ENCODE measurements at regions not wholly inside any gene's neighbourhood (a gene's known extent, or its start where the extent isn't known, plus 50 kb on each side); places are given as distances from the start of the nearest gene placed in this dataset.

- TF ChIP-seq CTCF (conservative IDR thresholded peaks at IDR 0.05) (no peak), ZFX (IDR thresholded peaks at IDR 0.05) (no peak)
- H3K27ac ChIP-seq: no peak overlapping the region
These were observed 111.0 kb upstream of the LINC00305 start for GRCh38 chr18:64259871-64260270.

- TF ChIP-seq ZFX (IDR thresholded peaks at IDR 0.05) (no peak), CTCF (conservative IDR thresholded peaks at IDR 0.05) (no peak)
- no peak overlapping the region for H3K27ac ChIP-seq
These were observed 109.3 kb upstream of the LINC00305 start for GRCh38 chr18:64258111-64258650.

- H3K27ac ChIP-seq: no peak overlapping the region
- TF ChIP-seq CTCF (conservative IDR thresholded peaks at IDR 0.05): no peak
- TF ChIP-seq ZFX (IDR thresholded peaks at IDR 0.05): no peak
These were observed 105.7 kb upstream of the LINC00305 start for GRCh38 chr18:64254399-64255093.

GRCh38 chr18:64253873-64254272, 105.0 kb upstream of the LINC00305 start:
- TF ChIP-seq CTCF (conservative IDR thresholded peaks at IDR 0.05) (no peak), ZFX (IDR thresholded peaks at IDR 0.05) (no peak)
- H3K27ac ChIP-seq: no peak overlapping the region

GRCh38 chr18:64253222-64253621, 104.3 kb upstream of the LINC00305 start:
- TF ChIP-seq CTCF (conservative IDR thresholded peaks at IDR 0.05) (no peak), ZFX (IDR thresholded peaks at IDR 0.05) (no peak)
- H3K27ac ChIP-seq: no peak overlapping the region

GRCh38 chr18:64248836-64249235, 99.9 kb upstream of the LINC00305 start:
- TF ChIP-seq CTCF (conservative IDR thresholded peaks at IDR 0.05): no peak
- no peak for TF ChIP-seq ZFX (IDR thresholded peaks at IDR 0.05)
- no peak overlapping the region for H3K27ac ChIP-seq

GRCh38 chr18:64245126-64245861, 96.4 kb upstream of the LINC00305 start:
- no peak overlapping the region for H3K27ac ChIP-seq
- TF ChIP-seq CTCF (conservative IDR thresholded peaks at IDR 0.05) (no peak), ZFX (IDR thresholded peaks at IDR 0.05) (no peak)
